ENCODE measurements at regions not wholly inside any gene's neighbourhood (a gene's known extent, or its start where the extent isn't known, plus 50 kb on each side); places are given as distances from the start of the nearest gene placed in this dataset.

GRCh38 chr7:3239291-3239691 is 61.8 kb upstream of the SDK1 start:
- H3K27ac ChIP-seq (ENCODE audit: low read depth, low read length), result no peak overlapping the region
- H3K4me1 ChIP-seq (ENCODE audit: insufficient read depth, low read length), result no peaks in the 10 kb centered on the region
- no peaks in the 10 kb centered on the region for H3K36me3 ChIP-seq (ENCODE audit: insufficient read depth, low read length)
- H3K4me3 ChIP-seq (ENCODE audit: low read depth in 1 of 2, low read length in 2 of 2), result no peak overlapping the region
- H3K9ac ChIP-seq (ENCODE audit: low read length), result no peak overlapping the region
- H3K9me3 ChIP-seq (ENCODE audit: low read length), result no peaks in the 10 kb centered on the region
- no peaks in the 10 kb centered on the region for H3K27me3 ChIP-seq (ENCODE audit: control insufficient read depth in 1 of 2, insufficient read depth in 2 of 2, low read length in 2 of 2)

- Histone ChIP-seq H3K9me3 (ENCODE audit: low read length) (no peaks in the 10 kb centered on the region), H3K9ac (ENCODE audit: low read length) (no peak overlapping the region), H3K27ac (ENCODE audit: low read depth, low read length) (no peak overlapping the region), H3K36me3 (ENCODE audit: insufficient read depth, low read length) (no peaks in the 10 kb centered on the region), H3K4me1 (ENCODE audit: insufficient read depth, low read length) (peaks cover 4% of the 10 kb centered on the region), H3K4me3 (ENCODE audit: low read depth in 1 of 2, low read length in 2 of 2) (no peak overlapping the region), H3K27me3 (ENCODE audit: control insufficient read depth in 1 of 2, insufficient read depth in 2 of 2, low read length in 2 of 2) (no peaks in the 10 kb centered on the region)
Observed at GRCh38 chr7:3240826-3241430, 60.1 kb upstream of the SDK1 start.

- H3K4me1 ChIP-seq (ENCODE audit: insufficient read depth, low read length), result peaks cover 4% of the 10 kb centered on the region
- H3K4me3 ChIP-seq (ENCODE audit: low read depth in 1 of 2, low read length in 2 of 2), result no peak overlapping the region
- H3K36me3 ChIP-seq (ENCODE audit: insufficient read depth, low read length), result no peaks in the 10 kb centered on the region
- no peaks in the 10 kb centered on the region for H3K9me3 ChIP-seq (ENCODE audit: low read length)
- no peak overlapping the region for H3K27ac ChIP-seq (ENCODE audit: low read depth, low read length)
- no peak overlapping the region for H3K9ac ChIP-seq (ENCODE audit: low read length)
- no peaks in the 10 kb centered on the region for H3K27me3 ChIP-seq (ENCODE audit: control insufficient read depth in 1 of 2, insufficient read depth in 2 of 2, low read length in 2 of 2)
Observed at GRCh38 chr7:3241686-3242258, 59.3 kb upstream of the SDK1 start.

- Histone ChIP-seq H3K27ac (ENCODE audit: low read depth, low read length) (no peak overlapping the region), H3K27me3 (ENCODE audit: control insufficient read depth in 1 of 2, insufficient read depth in 2 of 2, low read length in 2 of 2) (no peaks in the 10 kb centered on the region), H3K36me3 (ENCODE audit: insufficient read depth, low read length) (no peaks in the 10 kb centered on the region), H3K9me3 (ENCODE audit: low read length) (no peaks in the 10 kb centered on the region), H3K4me3 (ENCODE audit: low read depth in 1 of 2, low read length in 2 of 2) (no peak overlapping the region), H3K9ac (ENCODE audit: low read length) (no peak overlapping the region), H3K4me1 (ENCODE audit: insufficient read depth, low read length) (peaks cover 4% of the 10 kb centered on the region)
Observed at GRCh38 chr7:3242398-3242972, 58.6 kb upstream of the SDK1 start.

GRCh38 chr7:3243256-3243655 is 57.8 kb upstream of the SDK1 start:
- H3K36me3 ChIP-seq (ENCODE audit: insufficient read depth, low read length), result no peaks in the 10 kb centered on the region
- H3K4me1 ChIP-seq (ENCODE audit: insufficient read depth, low read length), result peaks cover 4% of the 10 kb centered on the region
- no peak overlapping the region for H3K4me3 ChIP-seq (ENCODE audit: low read depth in 1 of 2, low read length in 2 of 2)
- no peaks in the 10 kb centered on the region for H3K9me3 ChIP-seq (ENCODE audit: low read length)
- no peak overlapping the region for H3K9ac ChIP-seq (ENCODE audit: low read length)
- no peaks in the 10 kb centered on the region for H3K27me3 ChIP-seq (ENCODE audit: control insufficient read depth in 1 of 2, insufficient read depth in 2 of 2, low read length in 2 of 2)
- no peak overlapping the region for H3K27ac ChIP-seq (ENCODE audit: low read depth, low read length)

- Histone ChIP-seq H3K36me3 (ENCODE audit: insufficient read depth, low read length) (no peaks in the 10 kb centered on the region), H3K9me3 (ENCODE audit: low read length) (no peaks in the 10 kb centered on the region), H3K4me3 (ENCODE audit: low read depth in 1 of 2, low read length in 2 of 2) (no peak overlapping the region), H3K27ac (ENCODE audit: low read depth, low read length) (no peak overlapping the region), H3K9ac (ENCODE audit: low read length) (no peak overlapping the region), H3K4me1 (ENCODE audit: insufficient read depth, low read length) (peaks cover 4% of the 10 kb centered on the region), H3K27me3 (ENCODE audit: control insufficient read depth in 1 of 2, insufficient read depth in 2 of 2, low read length in 2 of 2) (no peaks in the 10 kb centered on the region)
Observed at GRCh38 chr7:3243680-3244079, 57.4 kb upstream of the SDK1 start.

- H3K27me3 ChIP-seq (ENCODE audit: control insufficient read depth in 1 of 2, insufficient read depth in 2 of 2, low read length in 2 of 2), result no peaks in the 10 kb centered on the region
- H3K9ac ChIP-seq (ENCODE audit: low read length), result no peak overlapping the region
- H3K36me3 ChIP-seq (ENCODE audit: insufficient read depth, low read length), result no peaks in the 10 kb centered on the region
- peaks cover 4% of the 10 kb centered on the region for H3K4me1 ChIP-seq (ENCODE audit: insufficient read depth, low read length)
- no peaks in the 10 kb centered on the region for H3K9me3 ChIP-seq (ENCODE audit: low read length)
- H3K4me3 ChIP-seq (ENCODE audit: low read depth in 1 of 2, low read length in 2 of 2), result no peak overlapping the region
- peak overlapping the region; percentile 12 for H3K27ac ChIP-seq (ENCODE audit: low read depth, low read length)
Observed at GRCh38 chr7:3244241-3244814, 56.7 kb upstream of the SDK1 start.

GRCh38 chr7:3245077-3245476 is 56.0 kb upstream of the SDK1 start:
- Histone ChIP-seq H3K27me3 (ENCODE audit: control insufficient read depth in 1 of 2, insufficient read depth in 2 of 2, low read length in 2 of 2) (no peaks in the 10 kb centered on the region), H3K4me1 (ENCODE audit: insufficient read depth, low read length) (peaks cover 4% of the 10 kb centered on the region), H3K9me3 (ENCODE audit: low read length) (no peaks in the 10 kb centered on the region), H3K27ac (ENCODE audit: low read depth, low read length) (peak overlapping the region; percentile 12), H3K4me3 (ENCODE audit: low read depth in 1 of 2, low read length in 2 of 2) (no peak overlapping the region), H3K9ac (ENCODE audit: low read length) (no peak overlapping the region), H3K36me3 (ENCODE audit: insufficient read depth, low read length) (no peaks in the 10 kb centered on the region)

GRCh38 chr7:3245721-3246120 is 55.3 kb upstream of the SDK1 start:
- Histone ChIP-seq H3K4me3 (ENCODE audit: low read depth in 1 of 2, low read length in 2 of 2) (no peak overlapping the region), H3K9me3 (ENCODE audit: low read length) (no peaks in the 10 kb centered on the region), H3K36me3 (ENCODE audit: insufficient read depth, low read length) (no peaks in the 10 kb centered on the region), H3K27ac (ENCODE audit: low read depth, low read length) (no peak overlapping the region), H3K9ac (ENCODE audit: low read length) (no peak overlapping the region), H3K4me1 (ENCODE audit: insufficient read depth, low read length) (peaks cover 4% of the 10 kb centered on the region), H3K27me3 (ENCODE audit: control insufficient read depth in 1 of 2, insufficient read depth in 2 of 2, low read length in 2 of 2) (no peaks in the 10 kb centered on the region)

- H3K4me3 ChIP-seq (ENCODE audit: low read depth in 1 of 2, low read length in 2 of 2), result no peak overlapping the region
- no peak overlapping the region for H3K27ac ChIP-seq (ENCODE audit: low read depth, low read length)
- H3K4me1 ChIP-seq (ENCODE audit: insufficient read depth, low read length), result peaks cover 4% of the 10 kb centered on the region
- no peaks in the 10 kb centered on the region for H3K36me3 ChIP-seq (ENCODE audit: insufficient read depth, low read length)
- no peak overlapping the region for H3K9ac ChIP-seq (ENCODE audit: low read length)
- no peaks in the 10 kb centered on the region for H3K9me3 ChIP-seq (ENCODE audit: low read length)
- no peaks in the 10 kb centered on the region for H3K27me3 ChIP-seq (ENCODE audit: control insufficient read depth in 1 of 2, insufficient read depth in 2 of 2, low read length in 2 of 2)
Observed at GRCh38 chr7:3246127-3246526, 54.9 kb upstream of the SDK1 start.

- Histone ChIP-seq H3K4me1 (ENCODE audit: insufficient read depth, low read length) (peaks cover 4% of the 10 kb centered on the region), H3K9ac (ENCODE audit: low read length) (no peak overlapping the region), H3K9me3 (ENCODE audit: low read length) (no peaks in the 10 kb centered on the region), H3K36me3 (ENCODE audit: insufficient read depth, low read length) (no peaks in the 10 kb centered on the region), H3K27me3 (ENCODE audit: control insufficient read depth in 1 of 2, insufficient read depth in 2 of 2, low read length in 2 of 2) (no peaks in the 10 kb centered on the region), H3K4me3 (ENCODE audit: low read depth in 1 of 2, low read length in 2 of 2) (no peak overlapping the region), H3K27ac (ENCODE audit: low read depth, low read length) (no peak overlapping the region)
Observed at GRCh38 chr7:3246651-3247050, 54.4 kb upstream of the SDK1 start.

GRCh38 chr7:3250725-3251124 is 50.3 kb upstream of the SDK1 start:
- Histone ChIP-seq H3K9ac (ENCODE audit: low read length) (no peak overlapping the region), H3K27me3 (ENCODE audit: control insufficient read depth in 1 of 2, insufficient read depth in 2 of 2, low read length in 2 of 2) (no peaks in the 10 kb centered on the region), H3K9me3 (ENCODE audit: low read length) (no peaks in the 10 kb centered on the region), H3K4me1 (ENCODE audit: insufficient read depth, low read length) (peaks cover under 1% of the 10 kb centered on the region), H3K36me3 (ENCODE audit: insufficient read depth, low read length) (no peaks in the 10 kb centered on the region), H3K27ac (ENCODE audit: low read depth, low read length) (no peak overlapping the region), H3K4me3 (ENCODE audit: low read depth in 1 of 2, low read length in 2 of 2) (no peak overlapping the region)
